Natural killer cell (primary cell): ENCODE measurements at regions not wholly inside any gene's neighbourhood (a gene's known extent, or its start where the extent isn't known, plus 50 kb on each side); places are given as distances from the start of the nearest gene placed in this dataset.

Source experiments
- ATAC-seq, 3 donors: fragments of 150-1000 bp in 2 of 3; fragments of 200-7000 bp in 1 of 3; cut with Tn5 transposase; 1 replicate in 1 of 3; 2 replicates in 2 of 3; pipeline ENCODE4 v1.10.0; 2021; ENCODE audit warnings: mild to moderate bottlenecking in 2 of 3, moderate library complexity in 2 of 3
- DNase-seq, 2 donors: peaks; one replicate each; pipeline versions ENCODE4 v3.0.0 to v3.0.0-alpha.2; 2013 to 2021; ENCODE audit warnings: mixed read lengths in 1 of 2
- H3K27ac ChIP-seq: one replicate; pipeline ENCODE4 v1.5.1; 2013; ENCODE audit warnings: mild to moderate bottlenecking, low read length
- H3K27me3 ChIP-seq: one replicate; pipeline ENCODE4 v1.6.1; 2013; ENCODE audit warnings: low read length; ENCODE audit not compliant: control insufficient read depth, insufficient read depth
- H3K36me3 ChIP-seq: one replicate; pipeline ENCODE4 v1.6.1; 2013; ENCODE audit warnings: low read length; ENCODE audit not compliant: control insufficient read depth, insufficient read depth
- H3K4me1 ChIP-seq: one replicate; pipeline ENCODE4 v1.6.1; 2013; ENCODE audit warnings: low read length; ENCODE audit not compliant: control insufficient read depth, insufficient read depth
- H3K4me3 ChIP-seq: one replicate; pipeline ENCODE4 v1.5.1; 2013; ENCODE audit warnings: low read length
- H3K9me3 ChIP-seq: one replicate; pipeline ENCODE4 v1.6.1; 2013; ENCODE audit warnings: low read length; ENCODE audit not compliant: control insufficient read depth, insufficient read depth
- H3K27ac Mint-ChIP-seq, 2 donors: one replicate each; pipeline ENCODE4 v1.8.0; 2022; ENCODE audit warnings: mild to moderate bottlenecking in 2 of 2, mixed read lengths in 2 of 2, moderate library complexity in 1 of 2
- H3K27me3 Mint-ChIP-seq, 2 donors: one replicate each; pipeline ENCODE4 v1.8.0; 2022; ENCODE audit warnings: low read depth in 2 of 2, mixed read lengths in 2 of 2
- H3K36me3 Mint-ChIP-seq: one replicate; pipeline ENCODE4 v1.8.0; 2022; ENCODE audit warnings: mixed read lengths
- H3K4me1 Mint-ChIP-seq, 2 donors: one replicate each; pipeline ENCODE4 v1.8.0; 2022; ENCODE audit warnings: mixed read lengths in 2 of 2
- H3K4me3 Mint-ChIP-seq: one replicate; pipeline ENCODE4 v1.8.0; 2022; ENCODE audit warnings: mild to moderate bottlenecking, moderate library complexity, mixed read lengths
- H3K9me3 Mint-ChIP-seq, 2 donors: one replicate each; pipeline ENCODE4 v1.8.0; 2022; ENCODE audit warnings: mixed read lengths in 2 of 2
- WGBS: methylation state at CpG from one replicate; pipeline ENCODE4 v1.1.7; 2013; ENCODE audit warnings: missing lambda C conversion rate; ENCODE audit not compliant: insufficient coverage; 5-methylcytosine and 5-hydroxymethylcytosine counted together
- intact Hi-C: fragments of 100-400 bp; cut with micrococcal nuclease; formaldehyde crosslinking; loops from one replicate; pipeline ENCODE4 v1.14.2; 2022
- TF ChIP-seq, protein P1 (sequence below): fragments of 200-600 bp; IDR thresholded peaks from one replicate; pipeline ENCODE4 v1.8.0; 2022; ENCODE audit warnings: antibody characterized with exemption

DNA sequence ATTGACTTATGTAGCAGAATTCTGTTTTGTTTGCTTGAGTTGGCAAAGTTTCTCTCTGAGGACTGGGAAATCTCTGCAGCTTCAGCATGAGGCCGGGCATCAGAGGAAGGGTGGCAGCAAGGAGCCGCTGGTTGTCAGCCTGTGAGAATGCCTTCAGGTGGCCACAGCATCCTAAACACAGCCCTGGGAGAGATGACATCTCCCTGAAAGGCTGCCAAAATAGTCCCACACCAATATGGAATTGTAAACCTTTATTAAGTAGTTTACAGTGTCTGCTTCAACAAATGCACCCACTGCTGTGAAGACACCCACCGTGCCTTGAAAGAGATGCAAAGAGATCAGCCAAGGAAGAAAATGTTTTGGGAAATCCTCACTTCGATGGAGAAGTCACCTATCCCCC lies 609.7 kb upstream of the ARRDC4 start:
- Histone ChIP-seq H3K9me3 (no peaks in the 10 kb centered on the region), H3K27ac (no peak overlapping the region), H3K4me1 (no peaks in the 10 kb centered on the region), H3K27me3 (no peaks in the 10 kb centered on the region), H3K36me3 (no peaks in the 10 kb centered on the region), H3K4me3 (no peak overlapping the region)
- Mint-ChIP-seq H3K4me3 (no peak overlapping the region), H3K27me3 (no peaks in the 10 kb centered on the region), H3K9me3 (peaks cover 11 to 13% of the 10 kb centered on the region in 2 donors), H3K4me1 (no peaks in the 10 kb centered on the region), H3K27ac (no peak overlapping the region), H3K36me3 (no peaks in the 10 kb centered on the region)
- TF ChIP-seq, protein P1, sequence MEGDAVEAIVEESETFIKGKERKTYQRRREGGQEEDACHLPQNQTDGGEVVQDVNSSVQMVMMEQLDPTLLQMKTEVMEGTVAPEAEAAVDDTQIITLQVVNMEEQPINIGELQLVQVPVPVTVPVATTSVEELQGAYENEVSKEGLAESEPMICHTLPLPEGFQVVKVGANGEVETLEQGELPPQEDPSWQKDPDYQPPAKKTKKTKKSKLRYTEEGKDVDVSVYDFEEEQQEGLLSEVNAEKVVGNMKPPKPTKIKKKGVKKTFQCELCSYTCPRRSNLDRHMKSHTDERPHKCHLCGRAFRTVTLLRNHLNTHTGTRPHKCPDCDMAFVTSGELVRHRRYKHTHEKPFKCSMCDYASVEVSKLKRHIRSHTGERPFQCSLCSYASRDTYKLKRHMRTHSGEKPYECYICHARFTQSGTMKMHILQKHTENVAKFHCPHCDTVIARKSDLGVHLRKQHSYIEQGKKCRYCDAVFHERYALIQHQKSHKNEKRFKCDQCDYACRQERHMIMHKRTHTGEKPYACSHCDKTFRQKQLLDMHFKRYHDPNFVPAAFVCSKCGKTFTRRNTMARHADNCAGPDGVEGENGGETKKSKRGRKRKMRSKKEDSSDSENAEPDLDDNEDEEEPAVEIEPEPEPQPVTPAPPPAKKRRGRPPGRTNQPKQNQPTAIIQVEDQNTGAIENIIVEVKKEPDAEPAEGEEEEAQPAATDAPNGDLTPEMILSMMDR = no peak
- DNase-seq = no peak
- WGBS = 77% methylated on average over 3 of the region's 4 CpGs
- no peak for ATAC-seq
- intact Hi-C loops = no loop called here

DNA sequence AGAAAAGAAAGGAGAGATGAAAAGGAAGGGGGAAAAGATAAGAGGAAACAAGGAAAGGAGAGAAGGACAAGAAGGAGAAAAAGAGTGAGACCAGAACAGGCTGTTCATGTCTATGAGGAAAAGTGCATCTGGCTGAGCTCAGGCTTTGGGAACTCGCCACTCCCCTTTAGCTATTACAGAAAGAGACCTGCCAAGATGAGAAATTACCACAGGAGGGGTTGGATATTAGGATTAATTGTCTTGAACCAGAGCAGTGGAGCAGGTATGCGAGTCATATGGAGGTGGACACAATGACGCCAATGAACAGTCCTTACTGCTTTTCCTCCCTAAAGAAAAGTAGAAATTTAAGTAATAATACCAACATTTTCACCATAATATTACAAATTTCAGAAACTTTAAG lies 577.0 kb upstream of the ARRDC4 start:
- intact Hi-C loops = no loop called here
- 60% methylated on average over 1 of the region's 3 CpGs for WGBS
- TF ChIP-seq, protein P1 = no peak

DNA sequence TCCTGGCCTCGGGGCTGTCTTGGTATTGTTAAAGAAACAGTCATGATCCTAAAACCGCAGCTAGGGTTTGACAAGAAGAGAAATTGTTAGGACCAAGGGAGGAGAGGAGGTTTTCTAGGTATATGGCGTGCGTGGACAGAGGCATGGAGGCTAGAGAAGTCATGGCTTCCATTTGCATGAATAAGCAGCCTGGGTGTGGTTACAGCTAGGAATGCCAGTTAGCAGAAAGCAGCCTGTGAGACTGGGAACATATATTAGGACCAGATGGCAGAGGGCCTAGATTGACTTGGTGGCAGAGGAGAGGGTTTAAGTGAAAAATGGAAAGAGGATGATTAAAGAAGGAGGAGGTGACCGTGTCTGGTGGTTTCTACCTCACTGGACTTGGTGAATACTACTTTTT lies 573.6 kb upstream of the ARRDC4 start:
- no peak overlapping the region for H3K27ac ChIP-seq
- H3K9me3 Mint-ChIP-seq = peaks cover 4 to 7% of the 10 kb centered on the region in 2 donors
- H3K36me3 ChIP-seq = no peaks in the 10 kb centered on the region
- H3K4me1 ChIP-seq = no peaks in the 10 kb centered on the region
- no peak for ATAC-seq
- H3K4me3 Mint-ChIP-seq = no peak overlapping the region
- intact Hi-C loops = no loop called here
- no peaks in the 10 kb centered on the region for H3K9me3 ChIP-seq
- no peak for DNase-seq
- H3K4me3 ChIP-seq = no peak overlapping the region
- WGBS = 81% methylated on average over 5 of the region's 5 CpGs
- no peak overlapping the region for H3K27ac Mint-ChIP-seq
- H3K4me1 Mint-ChIP-seq = no peaks in the 10 kb centered on the region
- no peaks in the 10 kb centered on the region for H3K27me3 ChIP-seq
- H3K36me3 Mint-ChIP-seq = no peaks in the 10 kb centered on the region
- TF ChIP-seq, protein P1 = no peak
- no peaks in the 10 kb centered on the region for H3K27me3 Mint-ChIP-seq

More for the DNA sequence above, 577.0 kb upstream of the ARRDC4 start:
- H3K4me3 Mint-ChIP-seq = no peak overlapping the region
- Histone ChIP-seq H3K4me1 (no peaks in the 10 kb centered on the region), H3K4me3 (no peak overlapping the region), H3K27me3 (no peaks in the 10 kb centered on the region), H3K27ac (no peak overlapping the region), H3K9me3 (no peaks in the 10 kb centered on the region), H3K36me3 (no peaks in the 10 kb centered on the region)
- peaks cover 4 to 7% of the 10 kb centered on the region in 2 donors for H3K9me3 Mint-ChIP-seq
- H3K27ac Mint-ChIP-seq = no peak overlapping the region
- DNase-seq = no peak
- no peaks in the 10 kb centered on the region for H3K27me3 Mint-ChIP-seq
- H3K36me3 Mint-ChIP-seq = peaks cover 7% of the 10 kb centered on the region
- no peak for ATAC-seq
- no peaks in the 10 kb centered on the region for H3K4me1 Mint-ChIP-seq

DNA sequence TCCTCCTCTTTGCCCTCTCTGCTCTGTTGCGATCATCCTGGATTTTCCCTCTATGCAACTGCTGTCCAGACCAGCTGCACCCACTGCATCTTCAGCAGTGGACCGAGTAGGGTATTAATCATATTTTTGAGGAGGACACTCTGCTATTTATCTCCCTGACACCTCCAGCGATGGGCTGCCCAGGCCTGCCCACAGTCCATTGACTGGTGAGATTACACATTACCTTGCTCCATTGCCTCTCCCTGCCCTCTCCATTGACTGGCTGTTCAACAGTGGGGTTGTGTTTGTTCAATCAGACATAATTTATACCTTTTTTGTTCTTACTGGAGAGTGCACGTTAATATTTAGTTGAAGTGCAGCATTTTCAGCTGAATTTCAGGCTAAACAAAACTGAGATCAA lies 559.3 kb upstream of the ARRDC4 start:
- no peak overlapping the region for H3K4me3 Mint-ChIP-seq
- WGBS = 90% methylated on average over 3 of the region's 4 CpGs
- Histone ChIP-seq H3K9me3 (no peaks in the 10 kb centered on the region), H3K4me3 (no peak overlapping the region), H3K4me1 (no peaks in the 10 kb centered on the region), H3K27me3 (no peaks in the 10 kb centered on the region), H3K36me3 (no peaks in the 10 kb centered on the region), H3K27ac (no peak overlapping the region)
- ATAC-seq = no peak
- H3K27me3 Mint-ChIP-seq = no peaks in the 10 kb centered on the region
- no peak for DNase-seq
- H3K36me3 Mint-ChIP-seq = no peaks in the 10 kb centered on the region
- intact Hi-C loops = no loop called here
- TF ChIP-seq, protein P1 = no peak
- no peak overlapping the region for H3K27ac Mint-ChIP-seq
- peaks cover 2 to 8% of the 10 kb centered on the region in 2 donors for H3K9me3 Mint-ChIP-seq
- no peaks in the 10 kb centered on the region for H3K4me1 Mint-ChIP-seq
